GM19238 (cell line): ENCODE measurements at regions not wholly inside any gene's neighbourhood (a gene's known extent, or its start where the extent isn't known, plus 50 kb on each side); places are given as distances from the start of the nearest gene placed in this dataset.
"Not testable (repeated sequence)": the region's sequence is repeated elsewhere in the genome, so short reads cannot be mapped to it uniquely, and the experiment has no call there.

Experiments
- DNase-seq: peaks from one replicate; pipeline ENCODE4 v3.0.0; 2011; ENCODE audit warnings: low spot score; ENCODE audit not compliant: insufficient read length

DNA sequence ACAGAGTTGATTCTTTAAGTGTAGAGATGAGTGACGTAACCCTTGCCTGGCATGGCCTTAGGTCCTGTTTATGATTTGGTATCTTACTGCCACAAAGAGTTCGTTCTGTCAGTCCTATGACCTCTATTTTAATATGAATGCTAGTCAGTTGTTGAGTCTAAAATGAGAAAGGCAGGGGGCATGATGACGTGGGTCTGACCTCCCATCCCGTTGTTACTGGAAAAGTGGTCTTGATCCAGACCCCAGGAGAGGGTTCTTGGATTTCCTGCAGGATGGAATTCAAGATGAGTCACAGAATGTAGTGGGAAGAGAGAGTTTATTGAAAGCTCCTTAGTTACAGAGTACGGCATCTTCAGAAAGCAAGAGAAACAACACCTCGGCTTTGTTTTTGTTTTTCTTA lies 317.0 kb upstream of the COBL start:
- DNase-seq: no peak

DNA sequence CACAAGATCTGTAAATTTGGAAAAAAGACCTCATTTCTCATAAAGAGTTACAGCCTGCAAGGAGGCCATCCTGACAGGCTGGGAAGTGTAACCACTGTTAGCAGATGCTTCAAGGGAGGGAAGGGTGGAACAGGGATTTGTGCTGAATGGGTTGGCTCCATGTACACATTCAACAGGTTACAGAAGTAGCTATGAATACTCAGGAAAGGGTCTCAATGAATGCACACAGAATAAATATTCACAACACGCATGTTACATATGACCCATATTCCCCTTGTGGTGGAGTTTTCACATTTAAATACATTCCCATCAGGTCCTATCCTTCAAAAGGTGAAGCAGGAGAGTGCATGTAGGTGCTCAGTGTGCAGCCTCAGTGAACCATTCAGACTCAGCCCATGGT lies 316.4 kb upstream of the COBL start:
- no peak for DNase-seq

DNA sequence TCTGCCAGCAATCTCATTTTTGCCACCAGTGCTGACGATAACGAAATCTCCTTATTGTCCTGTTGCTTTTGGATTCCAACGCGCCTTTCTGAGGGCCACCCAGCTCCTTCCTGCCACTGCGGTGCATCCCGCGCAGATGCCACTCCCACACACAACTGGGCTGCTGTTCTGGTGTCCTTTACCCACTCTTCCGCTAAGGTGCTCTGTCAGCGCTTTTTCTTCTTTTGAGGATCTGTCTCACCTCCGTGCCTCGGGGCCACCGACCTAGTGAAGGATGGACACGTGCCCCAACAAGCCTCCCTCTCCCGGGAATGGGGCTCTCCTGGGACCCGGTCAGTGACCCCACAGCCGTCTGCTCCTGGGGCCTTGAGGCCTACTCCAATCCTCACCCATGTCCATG lies 314.3 kb upstream of the COBL start:
- DNase-seq: no peak

DNA sequence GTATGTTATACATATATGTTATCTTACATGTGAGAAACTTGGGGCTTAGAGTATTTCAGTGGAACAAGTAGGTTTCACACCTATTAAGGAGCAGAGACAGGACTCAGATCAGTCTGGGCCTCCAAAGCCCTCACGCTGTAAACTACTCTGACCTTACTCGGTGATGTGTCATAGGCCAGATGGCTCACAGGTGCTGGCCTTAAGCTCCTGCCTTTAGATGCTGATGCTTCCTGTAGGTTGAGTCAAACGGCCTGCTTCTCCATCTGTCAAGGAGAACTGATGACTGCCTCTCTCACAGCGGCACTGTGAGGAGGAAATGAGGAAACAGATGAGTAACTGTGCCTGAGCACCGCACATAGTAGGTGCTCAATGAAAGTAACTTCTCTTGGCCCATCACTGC lies 312.6 kb upstream of the COBL start:
- DNase-seq: no peak

DNA sequence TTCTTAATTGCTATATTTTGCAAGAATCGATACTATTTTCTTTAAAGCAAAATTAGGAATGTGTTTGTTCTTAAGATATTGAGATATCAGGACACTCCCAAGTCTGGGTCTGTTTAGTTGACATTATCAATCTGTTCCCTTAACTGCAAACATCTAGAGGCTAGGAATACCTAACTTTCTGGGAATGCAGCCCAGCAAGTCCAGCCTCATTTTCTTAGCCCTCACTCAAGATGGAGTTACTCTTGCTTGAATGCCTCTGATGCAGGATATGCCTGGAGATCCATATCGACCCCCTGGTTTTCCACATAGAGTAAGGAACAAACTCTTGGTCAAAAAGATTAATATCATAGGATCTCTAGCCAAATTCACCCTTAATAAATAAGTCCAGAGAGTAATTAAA lies 305.3 kb upstream of the COBL start:
- no peak for DNase-seq

DNA sequence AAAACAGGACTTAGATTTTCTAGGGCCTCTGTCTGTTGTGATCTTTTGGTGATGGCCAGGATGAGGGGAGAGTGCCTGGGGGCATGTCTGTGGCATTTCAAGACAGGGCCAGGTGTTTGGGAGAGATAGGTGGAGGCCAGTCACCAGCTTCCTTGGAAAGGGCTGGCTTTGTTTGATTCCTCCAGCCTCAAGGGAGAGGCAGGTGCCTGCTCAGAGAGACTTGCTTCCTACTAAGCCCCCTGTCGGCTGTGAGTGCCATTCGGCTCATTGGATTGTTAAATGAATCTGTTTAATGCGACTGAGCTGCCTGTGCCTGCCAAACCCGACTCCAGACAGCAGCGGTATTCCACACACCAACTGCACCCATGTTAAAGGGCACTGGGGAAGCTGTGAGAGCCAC lies 304.1 kb upstream of the COBL start:
- DNase-seq: no peak

DNA sequence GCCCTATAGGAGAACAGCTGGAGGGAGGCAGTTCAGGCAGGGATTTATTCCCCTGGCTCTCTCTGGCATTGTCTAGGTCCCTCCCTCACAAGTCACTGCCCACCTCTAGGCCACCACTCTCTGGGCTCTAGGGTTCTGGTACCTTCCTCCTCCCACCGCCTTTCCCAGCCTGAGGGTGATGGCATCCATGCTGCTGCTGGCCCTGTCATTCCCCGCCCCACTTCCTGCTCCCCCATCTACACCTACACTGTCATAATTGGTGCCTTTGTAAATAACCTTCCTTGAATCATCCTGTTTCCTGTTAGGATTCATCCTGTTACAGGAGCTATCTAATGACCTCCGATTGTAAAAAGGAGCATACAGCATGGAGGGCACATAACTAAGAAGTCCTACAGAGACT lies 303.3 kb upstream of the COBL start:
- no peak for DNase-seq

DNA sequence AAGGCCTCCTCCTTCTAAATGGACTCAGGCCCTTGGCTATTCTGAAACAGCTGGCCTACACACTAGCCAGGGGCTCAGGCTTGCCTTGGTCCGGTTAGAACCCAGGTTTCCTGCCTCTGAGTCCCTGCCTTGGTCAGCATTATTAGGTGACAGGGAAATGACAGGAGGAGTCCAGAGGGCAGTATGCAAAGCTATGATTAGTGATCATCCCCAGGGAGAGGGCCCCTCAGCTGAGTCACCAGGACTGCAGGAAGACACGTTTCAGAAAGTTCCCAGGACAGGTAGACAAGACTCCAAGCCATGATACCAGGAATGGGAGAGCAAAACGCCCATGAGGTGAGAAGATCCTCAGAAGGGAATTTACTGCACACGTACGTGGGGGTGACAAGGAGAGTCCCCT lies 301.1 kb upstream of the COBL start:
- DNase-seq: no peak

DNA sequence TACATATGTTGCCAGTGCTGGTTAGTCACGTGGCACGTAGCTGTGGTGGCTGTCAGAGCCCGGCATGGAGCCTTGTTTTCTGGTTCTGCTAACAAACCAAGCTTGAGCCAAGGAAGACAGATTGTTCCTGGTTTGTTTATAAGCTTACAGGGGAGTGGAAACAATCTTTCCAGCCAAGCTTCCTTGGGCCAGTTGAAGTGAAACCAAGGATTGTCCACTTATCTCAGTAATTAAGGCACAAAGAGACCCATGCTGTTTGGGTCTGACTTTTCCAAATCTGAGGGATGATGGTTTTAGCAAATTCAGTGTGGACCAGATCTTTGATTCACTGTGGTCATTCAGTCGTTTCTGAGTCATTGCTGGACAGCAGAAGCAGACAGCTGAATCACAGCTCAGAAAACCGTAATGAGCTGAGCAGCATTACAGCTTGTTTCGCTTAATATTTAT lies 297.3 kb upstream of the COBL start:
- no peak for DNase-seq

DNA sequence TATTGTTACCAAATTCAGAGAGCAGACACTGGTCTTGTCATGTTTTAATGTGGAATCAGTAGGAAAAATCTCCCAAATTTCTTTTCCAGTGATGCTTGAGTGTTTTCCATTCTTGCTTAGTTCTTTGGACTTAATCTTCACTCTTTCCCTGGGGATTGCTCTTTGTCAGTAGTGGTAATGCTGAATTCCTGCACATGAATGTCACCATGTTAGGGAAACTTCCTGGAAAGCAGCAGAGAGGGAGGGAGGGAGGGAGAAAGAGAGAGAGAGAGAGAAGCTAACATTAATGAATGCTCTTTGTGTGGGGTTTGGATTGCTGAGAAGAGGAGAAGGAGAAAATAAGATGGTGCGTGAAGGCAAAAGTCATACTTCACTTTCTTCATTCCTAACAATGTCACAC lies 295.3 kb upstream of the COBL start:
- no peak for DNase-seq

DNA sequence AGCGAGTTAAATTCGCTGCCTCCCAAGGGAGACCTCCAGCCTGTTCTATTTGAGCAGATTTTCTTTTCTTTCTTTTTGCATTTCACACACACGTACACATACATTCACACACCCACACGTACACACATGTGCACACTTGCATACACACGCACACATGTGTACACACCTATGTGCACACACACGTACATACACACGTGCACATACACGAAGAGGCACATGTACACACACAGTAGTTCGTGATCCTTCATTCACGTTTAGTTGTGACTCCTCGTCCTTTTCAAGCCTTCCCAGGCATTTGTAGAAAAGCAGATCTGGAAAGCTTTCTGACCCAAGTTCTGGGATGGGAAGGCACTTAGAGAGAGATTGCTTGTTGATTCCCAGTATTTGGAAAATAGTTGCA lies 290.8 kb upstream of the COBL start:
- DNase-seq: no peak

DNA sequence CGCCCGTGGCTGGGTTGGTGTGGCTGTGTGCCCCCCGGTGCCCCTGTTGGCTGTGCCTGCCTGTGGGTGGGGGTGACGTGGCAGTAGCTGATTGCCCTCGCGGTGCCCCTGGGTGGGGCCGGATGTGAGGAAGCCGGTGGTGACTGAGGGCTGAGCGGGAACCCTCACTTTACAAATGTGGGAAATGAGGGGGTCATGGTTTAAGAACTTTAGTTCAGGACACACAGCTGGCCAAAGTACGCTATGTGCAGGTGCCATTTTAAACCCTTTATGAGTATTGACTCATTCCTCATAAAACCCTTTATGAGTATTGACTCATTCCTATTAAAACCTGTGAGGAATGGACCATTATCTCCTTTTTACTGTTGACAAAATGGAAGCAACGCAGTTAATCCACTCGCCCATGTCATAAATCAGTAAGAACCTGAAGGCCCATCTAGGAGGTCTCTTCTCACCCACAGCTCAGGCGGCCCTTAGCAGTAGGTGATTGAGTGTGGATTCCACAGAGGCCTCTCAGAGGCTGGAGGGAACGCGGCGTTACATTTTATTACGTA lies 290.1 kb upstream of the COBL start:
- no peak for DNase-seq

DNA sequence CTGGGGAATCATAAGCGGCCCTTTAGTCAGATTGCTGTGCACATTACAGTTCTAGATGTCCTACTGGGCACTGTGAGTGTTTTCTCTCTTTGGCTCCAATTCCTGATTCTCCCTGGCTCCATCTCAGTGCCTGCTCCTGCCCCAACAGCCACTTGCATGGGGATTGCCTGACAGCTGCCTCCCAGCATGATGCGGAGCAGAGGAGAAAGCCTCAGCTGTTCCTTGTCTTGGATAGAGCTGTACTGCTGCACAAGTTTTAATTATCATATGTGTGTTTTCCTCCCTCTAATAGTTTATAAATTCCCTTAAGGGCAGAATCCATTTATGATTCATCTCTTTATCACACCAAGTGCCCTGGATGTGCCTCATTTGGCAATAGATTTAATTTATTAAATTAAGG lies 285.8 kb upstream of the COBL start:
- DNase-seq: no peak

DNA sequence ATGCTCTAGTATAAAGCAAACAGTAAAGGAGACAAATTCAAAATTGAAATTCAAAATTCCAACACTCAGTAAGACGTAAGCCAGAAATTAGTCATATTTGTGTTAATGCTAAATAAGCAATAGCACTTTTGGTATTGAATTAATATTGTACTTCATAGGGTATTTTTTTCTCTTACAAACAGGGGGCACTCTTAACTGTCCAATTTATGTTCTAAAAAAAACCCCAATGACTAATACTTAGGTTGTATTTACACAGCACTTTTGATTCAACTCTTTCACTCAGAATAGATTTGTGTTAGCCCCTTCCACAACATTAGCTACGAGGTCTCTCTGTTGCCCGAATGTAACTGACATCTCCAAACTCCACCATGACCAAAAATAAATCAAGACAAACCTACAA lies 284.9 kb upstream of the COBL start:
- DNase-seq: no peak

DNA sequence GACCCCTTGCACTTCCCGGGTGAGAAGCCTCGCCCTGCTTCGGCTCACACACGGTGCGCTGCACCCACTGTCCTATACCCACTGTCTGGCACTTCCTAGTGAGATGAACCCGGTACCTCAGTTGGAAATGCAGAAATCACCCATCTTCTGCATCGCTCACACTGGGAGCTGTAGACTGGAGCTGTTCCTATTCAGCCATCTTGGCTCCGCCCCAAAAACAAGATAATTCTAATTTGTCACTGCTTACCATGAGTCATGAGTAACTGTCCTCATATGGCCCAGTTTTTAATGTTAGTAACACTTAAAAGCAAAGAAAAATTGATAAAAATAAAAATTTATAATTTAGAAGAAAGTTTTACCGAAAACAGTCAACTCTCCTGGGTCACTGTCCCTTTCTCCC lies 283.3 kb upstream of the COBL start:
- DNase-seq: not testable (repeated sequence)

DNA sequence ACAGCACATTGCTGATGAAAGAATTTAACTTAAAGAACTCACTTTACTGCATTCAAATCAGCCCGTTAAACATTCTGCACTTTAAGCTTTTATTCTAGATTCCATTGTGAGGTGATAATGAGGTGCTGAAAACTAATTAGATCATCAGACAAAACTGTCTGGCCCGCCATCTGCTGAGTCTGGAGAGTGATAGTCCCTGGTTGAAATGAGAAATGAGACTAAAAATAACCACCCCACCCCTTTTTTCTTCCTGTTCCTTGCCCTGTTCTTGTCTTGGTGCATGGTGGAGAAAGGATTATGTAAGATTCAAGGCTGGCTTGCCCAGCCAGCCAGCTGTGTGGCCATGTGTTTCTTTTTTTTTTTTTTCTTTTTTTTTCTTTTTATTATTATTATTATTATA lies 277.0 kb upstream of the COBL start:
- no peak for DNase-seq

DNA sequence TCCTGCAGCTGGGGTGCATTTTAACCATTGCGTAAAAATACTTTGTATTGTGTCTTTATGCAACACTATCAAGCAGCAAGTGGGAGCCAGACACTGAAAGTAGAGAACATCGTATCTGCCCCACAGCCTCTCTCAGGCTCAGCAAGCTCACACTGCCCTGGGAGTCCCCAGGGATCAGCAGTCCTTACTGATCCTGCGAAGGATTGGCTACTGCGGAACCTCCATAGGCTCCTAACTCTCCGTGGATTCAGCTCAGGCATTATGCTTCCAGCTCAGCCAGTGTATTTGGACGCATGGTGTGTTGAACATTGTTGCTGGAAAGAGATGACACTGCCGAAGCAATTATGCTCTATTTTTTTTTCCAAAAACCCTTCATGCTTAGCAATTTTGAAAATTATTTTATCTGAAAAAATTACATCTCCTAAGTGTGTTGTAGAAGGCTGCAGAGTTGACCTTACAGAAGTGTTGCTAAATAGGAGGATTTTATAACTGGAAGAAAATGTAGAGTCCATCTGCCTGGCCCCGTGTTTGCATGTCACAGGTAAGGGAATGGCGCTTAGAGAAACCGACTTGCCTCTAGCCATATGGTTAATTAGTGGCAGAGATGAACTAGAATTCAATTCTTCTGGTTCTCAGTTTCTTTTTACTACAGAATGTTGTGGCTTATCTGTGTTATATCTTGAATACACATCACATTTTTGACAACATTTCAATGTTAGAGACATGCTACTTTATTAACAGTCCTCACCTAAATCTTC lies 276.4 kb upstream of the COBL start:
- DNase-seq: no peak

DNA sequence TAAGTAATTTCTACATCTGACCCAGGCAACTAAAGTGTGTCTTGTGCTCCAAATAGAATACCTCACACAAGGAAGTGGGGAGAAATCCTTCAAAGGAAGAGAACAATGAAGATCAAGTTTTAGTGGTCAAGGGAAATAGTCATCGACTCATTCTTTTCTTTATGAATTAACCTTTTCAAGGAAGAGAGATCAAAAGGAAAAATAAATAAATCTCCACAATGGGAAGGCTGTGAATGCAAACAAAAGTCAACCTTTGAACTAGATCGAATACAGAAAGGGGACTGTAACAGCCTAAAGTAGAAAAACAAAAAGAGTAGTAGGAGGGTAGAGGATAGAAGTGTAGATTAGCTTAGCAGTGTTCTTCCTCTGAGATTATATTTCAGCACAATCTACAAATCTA lies 274.6 kb upstream of the COBL start:
- DNase-seq: no peak

DNA sequence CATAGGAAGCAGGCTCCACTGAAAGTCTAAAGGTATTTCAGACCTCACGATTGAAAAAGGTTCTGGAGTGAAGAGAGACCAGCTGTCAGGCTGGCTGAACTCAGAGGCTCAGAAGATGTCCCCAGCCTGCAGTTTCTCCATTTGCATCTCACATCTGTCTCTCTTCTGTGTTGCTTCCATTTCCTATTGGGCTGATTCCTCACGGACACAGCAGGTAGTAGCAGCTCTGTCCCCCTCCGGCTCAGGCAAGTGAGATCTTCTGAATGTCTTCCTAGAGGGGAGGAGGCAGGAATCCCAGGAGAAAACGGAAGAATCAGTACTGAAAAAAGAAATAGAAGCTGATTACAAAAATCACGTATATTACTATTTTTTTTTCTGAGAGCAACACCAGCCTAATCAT lies 274.1 kb upstream of the COBL start:
- DNase-seq: no peak

DNA sequence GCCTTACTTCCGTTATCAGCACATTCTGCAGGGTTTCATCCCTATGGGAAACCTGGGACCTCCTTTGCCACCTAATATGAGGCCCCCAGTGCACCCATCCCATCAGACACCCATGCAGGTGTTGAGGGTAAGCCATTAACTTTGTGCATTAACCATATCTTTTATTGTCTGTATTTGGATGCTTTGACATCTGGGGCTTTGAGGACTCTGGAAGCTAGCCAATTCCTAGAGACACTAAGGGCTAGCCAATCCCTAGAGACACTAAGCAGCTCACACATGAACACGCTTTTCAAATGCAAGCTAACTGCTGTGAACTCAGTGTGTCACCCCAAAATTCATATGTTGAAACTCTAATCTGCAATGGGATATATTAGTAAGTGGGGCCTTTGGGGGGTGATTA lies 272.5 kb upstream of the COBL start:
- no peak for DNase-seq

DNA sequence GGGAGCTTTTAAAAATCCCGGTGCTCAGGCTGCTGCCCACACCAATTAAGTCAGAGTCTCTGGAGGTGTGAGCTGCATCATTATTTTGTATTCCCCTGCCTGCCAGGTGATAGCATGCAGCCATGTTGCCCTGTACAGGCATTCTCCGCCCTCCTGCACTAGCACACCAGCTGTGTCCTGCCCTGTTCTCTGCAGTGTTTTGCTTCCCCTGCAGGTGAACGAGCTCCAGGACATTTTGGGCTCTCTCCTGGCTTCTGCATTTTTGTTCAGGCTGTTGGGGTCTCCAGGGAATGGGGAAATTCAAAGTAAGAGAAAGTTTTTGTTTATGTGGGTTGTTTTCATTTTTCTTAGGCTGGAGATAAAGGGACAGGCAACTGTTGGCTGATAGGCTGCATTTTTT lies 271.0 kb upstream of the COBL start:
- DNase-seq: no peak

DNA sequence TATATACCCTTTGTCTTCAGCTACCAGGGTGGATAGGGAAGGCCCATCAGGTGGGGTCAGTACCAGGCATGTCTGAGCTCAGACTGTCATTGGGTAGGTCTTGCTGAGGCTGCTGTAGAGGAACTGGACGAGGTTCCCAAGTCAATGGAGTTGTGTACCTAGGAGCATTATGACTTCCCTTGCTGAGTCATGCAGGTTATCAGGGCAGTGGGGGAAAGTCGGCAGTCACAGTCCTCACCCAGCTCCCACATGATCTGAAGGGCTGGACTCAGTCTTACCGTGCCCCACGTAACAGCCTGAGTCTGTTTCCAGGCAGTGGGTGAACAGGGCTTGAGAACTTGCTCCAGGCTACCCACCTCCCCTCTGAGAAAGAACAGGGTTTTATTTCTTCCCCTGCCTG lies 260.8 kb upstream of the COBL start:
- DNase-seq: no peak

DNA sequence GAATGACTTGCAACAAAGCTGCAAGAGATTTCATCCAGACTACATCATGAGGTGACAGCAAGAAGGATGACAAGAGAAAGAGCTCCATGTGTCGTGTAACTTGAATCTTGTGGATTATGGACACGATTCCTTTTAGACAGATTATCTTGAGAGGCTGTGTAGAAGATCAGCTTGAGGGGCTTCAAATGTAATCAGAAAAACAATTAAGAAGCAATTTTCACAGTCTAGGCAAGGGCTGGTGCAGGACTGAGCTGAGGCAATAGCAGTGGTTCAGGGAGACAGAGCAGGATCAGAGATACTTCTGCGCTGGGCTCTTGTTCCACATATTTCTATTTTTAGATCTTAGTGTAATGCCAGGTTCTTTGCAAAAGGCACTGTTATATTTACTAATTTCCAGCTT lies 253.0 kb upstream of the COBL start:
- no peak for DNase-seq

DNA sequence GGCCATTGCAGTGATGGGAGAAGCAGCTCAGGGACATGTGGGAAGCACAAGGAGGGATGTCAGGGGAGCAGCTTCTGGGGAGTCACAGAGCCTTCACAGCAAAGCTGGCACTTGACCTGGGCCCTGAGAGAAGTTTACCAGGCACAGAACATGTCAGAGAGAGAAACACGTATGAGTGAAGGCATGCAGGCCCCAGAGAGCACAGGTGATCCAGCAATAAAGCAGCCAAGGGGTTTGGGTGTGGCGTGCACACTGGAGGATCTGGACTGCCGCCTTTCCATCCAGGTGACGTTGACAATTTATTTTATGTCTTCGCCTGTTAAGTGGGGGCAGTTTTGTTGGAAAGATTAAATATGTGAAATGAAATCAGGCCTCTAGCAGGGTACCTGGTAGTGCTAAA lies 252.6 kb upstream of the COBL start:
- no peak for DNase-seq
